Mucosa of descending colon (tissue), 3 donors: ENCODE measurements at regions not wholly inside any gene's neighbourhood (a gene's known extent, or its start where the extent isn't known, plus 50 kb on each side); places are given as distances from the start of the nearest gene placed in this dataset.
A peak's percentile ranks its signal among the peaks of the same experiment; 100 is the strongest.
"Not testable (repeated sequence)": the region's sequence is repeated elsewhere in the genome, so short reads cannot be mapped to it uniquely, and the experiment has no call there.

ENCODE experiments used
- ATAC-seq: fragments of 200-7000 bp; cut with Tn5 transposase; one replicate; pipeline ENCODE4 v1.9.1; 2020; ENCODE audit warnings: mild to moderate bottlenecking, moderate library complexity
- DNase-seq, 3 donors: peaks; one replicate each; pipeline ENCODE4 v3.0.0-alpha.2; 2020
- H3K36me3 ChIP-seq: fragments of 200-600 bp; one replicate; pipeline ENCODE4 v1.8.0; 2021; ENCODE audit warnings: low read depth, mild to moderate bottlenecking
- H3K4me1 ChIP-seq: fragments of 200-600 bp; one replicate; pipeline ENCODE4 v1.8.0; 2021; ENCODE audit warnings: low read depth, mild to moderate bottlenecking
- H3K4me3 ChIP-seq: fragments of 200-600 bp; one replicate; pipeline ENCODE4 v1.8.0; 2021; ENCODE audit warnings: mild to moderate bottlenecking
- H3K9me3 ChIP-seq: fragments of 200-600 bp; one replicate; pipeline ENCODE4 v1.8.0; 2021; ENCODE audit warnings: mild to moderate bottlenecking
- intact Hi-C, 2 donors: fragments of 100-400 bp; cut with DNase I in 1 of 2; cut with micrococcal nuclease in 1 of 2; formaldehyde crosslinking; loops; one replicate each; pipeline versions ENCODE4 v1.11.0 to v1.11.1; 2022; cut with DNase I, micrococcal nuclease
- TF ChIP-seq, protein P1 (sequence below): fragments of 200-600 bp; IDR thresholded peaks from one replicate; pipeline ENCODE4 v1.8.0; 2022; ENCODE audit warnings: antibody characterized with exemption, mild to moderate bottlenecking
- donor health status: DM: no; HTN: no; CAD: no; lungs with moderate emphysema.
- donor health status: DM: no; HTN: no; CAD: no.
- donor health status: DM: no; HTN: yes; CAD: no.

DNA sequence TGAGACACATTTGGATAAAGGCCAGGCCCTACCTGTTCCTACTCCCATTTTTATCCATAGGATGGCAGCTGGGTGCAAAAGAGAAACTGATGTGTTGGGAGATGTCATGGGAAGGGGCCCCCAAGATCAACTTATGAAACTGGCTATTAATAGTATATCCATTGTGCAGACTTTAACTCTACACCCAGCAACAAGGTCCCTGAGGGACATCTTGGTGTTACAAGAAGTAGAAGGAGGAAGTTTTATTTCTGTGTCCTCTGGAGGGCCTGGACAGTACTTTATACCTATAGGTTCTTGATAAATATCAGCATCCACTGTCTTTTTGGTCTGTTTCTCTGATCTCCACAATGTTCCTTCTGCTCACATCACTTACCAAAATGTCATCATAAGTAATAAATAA lies 84.6 kb downstream of the BTG1 start:
- Histone ChIP-seq H3K9me3 (no peaks in the 10 kb centered on the region), H3K4me1 (peaks cover 18% of the 10 kb centered on the region), H3K4me3 (no peak overlapping the region), H3K36me3 (no peaks in the 10 kb centered on the region)
- TF ChIP-seq, protein P1, sequence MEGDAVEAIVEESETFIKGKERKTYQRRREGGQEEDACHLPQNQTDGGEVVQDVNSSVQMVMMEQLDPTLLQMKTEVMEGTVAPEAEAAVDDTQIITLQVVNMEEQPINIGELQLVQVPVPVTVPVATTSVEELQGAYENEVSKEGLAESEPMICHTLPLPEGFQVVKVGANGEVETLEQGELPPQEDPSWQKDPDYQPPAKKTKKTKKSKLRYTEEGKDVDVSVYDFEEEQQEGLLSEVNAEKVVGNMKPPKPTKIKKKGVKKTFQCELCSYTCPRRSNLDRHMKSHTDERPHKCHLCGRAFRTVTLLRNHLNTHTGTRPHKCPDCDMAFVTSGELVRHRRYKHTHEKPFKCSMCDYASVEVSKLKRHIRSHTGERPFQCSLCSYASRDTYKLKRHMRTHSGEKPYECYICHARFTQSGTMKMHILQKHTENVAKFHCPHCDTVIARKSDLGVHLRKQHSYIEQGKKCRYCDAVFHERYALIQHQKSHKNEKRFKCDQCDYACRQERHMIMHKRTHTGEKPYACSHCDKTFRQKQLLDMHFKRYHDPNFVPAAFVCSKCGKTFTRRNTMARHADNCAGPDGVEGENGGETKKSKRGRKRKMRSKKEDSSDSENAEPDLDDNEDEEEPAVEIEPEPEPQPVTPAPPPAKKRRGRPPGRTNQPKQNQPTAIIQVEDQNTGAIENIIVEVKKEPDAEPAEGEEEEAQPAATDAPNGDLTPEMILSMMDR, result no peak
- no peak for DNase-seq
- ATAC-seq, result no peak
- intact Hi-C loops, result no loop called here

DNA sequence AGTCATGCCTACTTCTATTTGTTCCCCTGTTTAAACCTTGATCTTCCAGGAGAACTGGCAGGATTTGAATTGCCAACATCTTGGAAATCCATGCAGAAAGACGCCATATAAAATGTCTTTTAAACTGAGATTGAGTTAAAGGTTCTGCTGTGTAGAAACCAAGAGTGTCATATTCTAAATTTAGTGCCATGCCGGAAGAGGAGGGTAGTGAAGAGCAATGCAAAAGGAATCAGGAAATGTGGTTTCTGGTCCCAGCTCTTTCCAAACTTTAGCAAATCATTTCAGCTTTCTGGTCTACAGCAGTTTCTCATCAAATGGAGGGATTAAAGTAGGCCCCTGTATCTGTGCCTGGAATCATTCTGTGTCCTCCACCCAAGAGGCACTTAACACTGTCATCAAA lies 85.7 kb downstream of the BTG1 start:
- H3K4me1 ChIP-seq, result peaks cover 11% of the 10 kb centered on the region
- intact Hi-C loops, result no loop called here

DNA sequence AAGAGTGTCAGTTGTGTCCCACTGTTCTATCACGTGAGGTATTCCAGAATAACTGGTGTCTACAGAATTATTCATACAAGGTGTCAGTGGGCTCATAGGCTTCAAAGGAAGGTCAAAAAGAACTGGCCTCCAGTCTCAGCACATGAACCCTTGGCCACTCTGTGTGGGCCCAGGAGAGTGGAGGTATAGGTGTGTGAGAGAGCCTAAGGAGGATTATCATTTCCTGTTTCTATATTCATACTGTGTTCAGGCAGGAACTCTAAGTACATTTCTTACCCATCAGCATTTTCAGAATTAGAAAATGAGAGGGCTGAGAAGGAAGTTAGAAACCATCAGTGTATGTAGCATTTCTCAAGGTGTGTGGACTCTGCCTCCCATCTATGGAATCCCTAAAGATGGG lies 87.0 kb downstream of the BTG1 start:
- intact Hi-C loops, result no loop called here
- H3K9me3 ChIP-seq, result no peaks in the 10 kb centered on the region
- TF ChIP-seq, protein P1, result no peak
- ATAC-seq, result peak; percentile 50
- DNase-seq, result no peak
- H3K36me3 ChIP-seq, result no peaks in the 10 kb centered on the region
- H3K4me3 ChIP-seq, result no peak overlapping the region
- no peaks in the 10 kb centered on the region for H3K4me1 ChIP-seq

More for the DNA sequence above, 85.7 kb downstream of the BTG1 start:
- no peak for ATAC-seq
- DNase-seq, result no peak
- TF ChIP-seq, protein P1, result no peak
- Histone ChIP-seq H3K4me3 (no peak overlapping the region), H3K36me3 (no peaks in the 10 kb centered on the region), H3K9me3 (no peaks in the 10 kb centered on the region)

DNA sequence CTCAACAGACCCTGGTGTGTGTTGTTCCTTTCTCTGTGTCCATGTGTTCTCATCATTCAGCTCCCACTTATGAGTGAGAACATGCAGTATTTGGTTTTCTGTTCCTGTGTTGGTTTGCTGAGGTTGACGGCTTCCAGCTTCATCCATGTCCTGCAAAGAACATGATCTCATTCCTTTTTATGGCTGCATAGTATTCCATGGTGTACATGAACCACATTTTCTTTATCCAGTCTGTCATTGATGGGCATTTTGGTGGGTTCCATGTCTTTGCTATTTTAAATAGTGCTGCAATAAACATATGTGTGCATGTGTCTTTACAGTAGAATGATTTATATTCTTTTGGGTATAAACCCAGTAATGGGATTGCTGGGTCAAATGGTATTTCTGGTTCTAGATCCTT lies 88.9 kb downstream of the BTG1 start:
- ATAC-seq, H3K9me3 ChIP-seq, H3K4me3 ChIP-seq, DNase-seq, H3K36me3 ChIP-seq, H3K4me1 ChIP-seq, intact Hi-C loops: not testable (repeated sequence)

DNA sequence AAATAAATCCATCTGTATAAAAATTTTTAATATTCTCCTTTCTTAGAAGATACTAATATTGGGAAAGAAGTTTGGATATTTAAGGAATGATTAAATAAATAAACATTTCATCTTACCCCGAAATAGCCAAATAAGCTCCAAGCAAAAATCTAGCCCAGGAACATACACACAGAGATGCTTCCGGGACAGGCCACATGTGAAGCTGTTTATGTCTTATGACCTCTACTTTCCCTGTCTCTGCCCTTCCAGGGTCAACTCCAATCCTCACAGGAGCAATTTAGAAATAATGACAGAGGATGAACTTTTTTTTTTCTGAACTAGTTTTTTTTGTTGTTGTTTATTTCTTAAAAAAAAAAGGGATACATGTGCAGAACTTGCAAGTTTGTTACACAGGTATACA lies 89.4 kb downstream of the BTG1 start:
- intact Hi-C loops, result no loop called here
- no peak for ATAC-seq
- DNase-seq, result no peak
- Histone ChIP-seq H3K36me3 (no peaks in the 10 kb centered on the region), H3K4me1 (no peaks in the 10 kb centered on the region), H3K4me3 (no peak overlapping the region), H3K9me3 (no peaks in the 10 kb centered on the region)
- TF ChIP-seq, protein P1, result no peak

DNA sequence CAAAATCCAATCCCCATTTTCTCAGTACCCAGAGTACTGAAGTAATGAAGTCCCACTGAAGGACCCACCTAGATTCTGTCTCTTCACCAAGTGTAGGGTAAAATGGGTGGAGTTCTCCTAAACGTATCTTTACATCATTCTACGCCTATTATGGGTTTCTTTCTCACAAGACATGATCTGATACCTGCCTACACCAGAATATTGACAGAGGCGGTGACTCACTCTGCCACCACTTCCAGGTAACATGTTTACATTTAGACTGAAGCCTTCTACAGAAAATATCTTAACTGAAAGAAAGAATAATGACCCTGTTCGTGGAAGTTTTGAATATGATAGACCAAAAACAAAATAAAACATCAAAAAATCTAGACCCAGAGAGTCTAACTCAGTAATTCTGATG lies 89.8 kb downstream of the BTG1 start:
- Histone ChIP-seq H3K9me3 (no peaks in the 10 kb centered on the region), H3K36me3 (no peaks in the 10 kb centered on the region), H3K4me1 (no peaks in the 10 kb centered on the region), H3K4me3 (no peak overlapping the region)
- intact Hi-C loops, result no loop called here
- peak; percentile 97 for ATAC-seq
- TF ChIP-seq, protein P1, result no peak
- peak in 1 of 3 donors; percentile 61 for DNase-seq
